ENCODE measurements at regions not wholly inside any gene's neighbourhood (a gene's known extent, or its start where the extent isn't known, plus 50 kb on each side); places are given as distances from the start of the nearest gene placed in this dataset.

GRCh38 chr12:75937486-75937885, 94.1 kb downstream of the PHLDA1 start:
- no peak overlapping the region for H2AFZ ChIP-seq (ENCODE audit: low read depth, low read length)
- no peaks in the 10 kb centered on the region for H3K36me3 ChIP-seq (ENCODE audit: insufficient read depth, low read length)
- no peaks in the 10 kb centered on the region for H3K27me3 ChIP-seq (ENCODE audit: insufficient read depth, low read depth, low read length)
- no peaks in the 10 kb centered on the region for H3K9me3 ChIP-seq (ENCODE audit: low read length)
- no peaks in the 10 kb centered on the region for H3F3A ChIP-seq (ENCODE audit: insufficient read depth, low read length, poor library complexity, severe bottlenecking)
- H3K4me2 ChIP-seq (ENCODE audit: low read length), result no peak overlapping the region
- H3K9ac ChIP-seq (ENCODE audit: low read length), result no peak overlapping the region
- no peaks in the 10 kb centered on the region for H3K79me2 ChIP-seq (replicated peaks; ENCODE audit: insufficient read depth, low read length)
- H3K4me3 ChIP-seq (ENCODE audit: low read length), result no peak overlapping the region
- no peak overlapping the region for H3K27ac ChIP-seq (ENCODE audit: low read length)
- TF ChIP-seq EZH2 (IDR thresholded peaks at IDR 0.05; ENCODE audit: borderline replicate concordance, insufficient read depth, low read length, poor library complexity, severe bottlenecking) (no peak), RAD21 (conservative IDR thresholded peaks at IDR 0.05) (no peak), POLR2AphosphoS5 (IDR thresholded peaks at IDR 0.05) (no peak), TAF1 (IDR thresholded peaks at IDR 0.05; ENCODE audit: low read depth) (no peak), REST (IDR thresholded peaks at IDR 0.05; ENCODE audit: borderline replicate concordance) (no peak), MXI1 (conservative IDR thresholded peaks at IDR 0.05; ENCODE audit: poor library complexity, severe bottlenecking) (no peak), EP300 (conservative IDR thresholded peaks at IDR 0.05; ENCODE audit: poor library complexity, severe bottlenecking) (no peak), SMC3 (conservative IDR thresholded peaks at IDR 0.05; ENCODE audit: poor library complexity) (no peak)
- TF ChIP-seq, protein P1, sequence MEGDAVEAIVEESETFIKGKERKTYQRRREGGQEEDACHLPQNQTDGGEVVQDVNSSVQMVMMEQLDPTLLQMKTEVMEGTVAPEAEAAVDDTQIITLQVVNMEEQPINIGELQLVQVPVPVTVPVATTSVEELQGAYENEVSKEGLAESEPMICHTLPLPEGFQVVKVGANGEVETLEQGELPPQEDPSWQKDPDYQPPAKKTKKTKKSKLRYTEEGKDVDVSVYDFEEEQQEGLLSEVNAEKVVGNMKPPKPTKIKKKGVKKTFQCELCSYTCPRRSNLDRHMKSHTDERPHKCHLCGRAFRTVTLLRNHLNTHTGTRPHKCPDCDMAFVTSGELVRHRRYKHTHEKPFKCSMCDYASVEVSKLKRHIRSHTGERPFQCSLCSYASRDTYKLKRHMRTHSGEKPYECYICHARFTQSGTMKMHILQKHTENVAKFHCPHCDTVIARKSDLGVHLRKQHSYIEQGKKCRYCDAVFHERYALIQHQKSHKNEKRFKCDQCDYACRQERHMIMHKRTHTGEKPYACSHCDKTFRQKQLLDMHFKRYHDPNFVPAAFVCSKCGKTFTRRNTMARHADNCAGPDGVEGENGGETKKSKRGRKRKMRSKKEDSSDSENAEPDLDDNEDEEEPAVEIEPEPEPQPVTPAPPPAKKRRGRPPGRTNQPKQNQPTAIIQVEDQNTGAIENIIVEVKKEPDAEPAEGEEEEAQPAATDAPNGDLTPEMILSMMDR (IDR thresholded peaks at IDR 0.05; ENCODE audit: poor library complexity, severe bottlenecking), result no peak
- no peaks in the 10 kb centered on the region for H3K9me2 ChIP-seq (ENCODE audit: insufficient read depth, low read length)
- no peaks in the 10 kb centered on the region for H4K20me1 ChIP-seq (ENCODE audit: insufficient read depth)

DNA sequence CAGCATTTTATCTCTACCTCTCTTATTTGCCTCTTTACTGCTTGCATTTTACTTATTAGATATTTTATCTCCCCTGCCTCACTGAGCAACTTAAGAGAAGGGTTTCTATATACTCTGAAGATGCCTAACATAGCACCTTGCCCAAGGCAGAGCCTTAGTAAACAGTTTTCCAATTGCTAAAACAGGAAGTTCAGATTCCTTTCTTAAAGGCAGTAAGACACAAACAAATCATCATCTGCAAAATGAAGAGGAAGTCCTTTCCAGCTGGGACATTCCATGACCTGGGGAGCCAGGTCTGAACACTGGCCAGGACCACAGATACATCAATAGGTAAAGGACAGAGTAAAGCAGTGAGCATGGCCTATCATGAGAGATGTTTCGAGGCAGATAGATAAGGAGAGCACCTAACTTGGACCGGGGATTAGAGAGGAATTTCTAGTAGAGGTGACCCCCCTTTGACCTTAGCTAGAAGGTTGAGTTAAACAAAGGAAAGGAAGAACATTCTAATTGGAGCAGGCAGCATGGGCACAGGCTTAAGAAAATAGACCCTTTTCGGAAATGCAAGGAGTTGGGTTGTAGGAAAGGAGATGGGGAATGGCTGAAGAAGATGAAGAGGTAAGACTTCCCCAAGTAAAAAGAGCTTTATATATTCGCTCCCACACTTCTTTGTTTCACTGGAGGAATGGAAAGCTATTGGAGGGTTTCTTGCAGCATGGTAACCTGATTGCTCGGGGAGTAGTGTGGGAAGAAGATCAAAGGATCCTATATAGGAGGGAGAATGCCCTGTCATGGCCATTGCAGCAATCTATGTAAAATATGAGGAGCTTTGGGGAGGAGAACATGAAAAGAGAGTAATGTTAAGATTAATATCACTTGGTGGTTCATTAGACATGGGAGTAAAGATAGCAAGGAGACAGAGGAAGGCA, 94.8 kb downstream of the PHLDA1 start:
- TF ChIP-seq RAD21 (conservative IDR thresholded peaks at IDR 0.05), result no peak
- no peak for TF ChIP-seq TAF1 (IDR thresholded peaks at IDR 0.05; ENCODE audit: low read depth)
- TF ChIP-seq EZH2 (IDR thresholded peaks at IDR 0.05; ENCODE audit: borderline replicate concordance, insufficient read depth, low read length, poor library complexity, severe bottlenecking), result no peak
- no peak for TF ChIP-seq EP300 (conservative IDR thresholded peaks at IDR 0.05; ENCODE audit: poor library complexity, severe bottlenecking)
- no peak for TF ChIP-seq SMC3 (conservative IDR thresholded peaks at IDR 0.05; ENCODE audit: poor library complexity)
- no peak for TF ChIP-seq POLR2AphosphoS5 (IDR thresholded peaks at IDR 0.05)
- no peak for TF ChIP-seq MXI1 (conservative IDR thresholded peaks at IDR 0.05; ENCODE audit: poor library complexity, severe bottlenecking)
- TF ChIP-seq REST (IDR thresholded peaks at IDR 0.05; ENCODE audit: borderline replicate concordance), result no peak
- TF ChIP-seq, protein P1 (IDR thresholded peaks at IDR 0.05; ENCODE audit: poor library complexity, severe bottlenecking), result no peak
- Histone ChIP-seq H3K36me3 (ENCODE audit: insufficient read depth, low read length) (no peaks in the 10 kb centered on the region), H3K9me3 (ENCODE audit: low read length) (no peaks in the 10 kb centered on the region), H3K4me3 (ENCODE audit: low read length) (no peak overlapping the region), H3K9me2 (ENCODE audit: insufficient read depth, low read length) (no peaks in the 10 kb centered on the region), H3F3A (ENCODE audit: insufficient read depth, low read length, poor library complexity, severe bottlenecking) (no peaks in the 10 kb centered on the region), H2AFZ (ENCODE audit: low read depth, low read length) (no peak overlapping the region), H3K27ac (ENCODE audit: low read length) (no peak overlapping the region), H4K20me1 (ENCODE audit: insufficient read depth) (no peaks in the 10 kb centered on the region), H3K27me3 (ENCODE audit: insufficient read depth, low read depth, low read length) (no peaks in the 10 kb centered on the region), H3K79me2 (replicated peaks; ENCODE audit: insufficient read depth, low read length) (no peaks in the 10 kb centered on the region), H3K9ac (ENCODE audit: low read length) (no peak overlapping the region), H3K4me2 (ENCODE audit: low read length) (no peak overlapping the region)

Data from neural cell (in vitro differentiated cells).